HG03460 (cell line): ENCODE measurements at regions not wholly inside any gene's neighbourhood (a gene's known extent, or its start where the extent isn't known, plus 50 kb on each side); places are given as distances from the start of the nearest gene placed in this dataset.

ENCODE experiments used
- ATAC-seq: cut with Tn5 transposase; IDR thresholded peaks from one replicate; pipeline ENCODE4 v1.9.1; 2021; ENCODE audit not compliant: unreplicated experiment

GRCh38 chr2:160868891-160869290, 291.3 kb upstream of the TANK start:
- ATAC-seq, result no peak

DNA sequence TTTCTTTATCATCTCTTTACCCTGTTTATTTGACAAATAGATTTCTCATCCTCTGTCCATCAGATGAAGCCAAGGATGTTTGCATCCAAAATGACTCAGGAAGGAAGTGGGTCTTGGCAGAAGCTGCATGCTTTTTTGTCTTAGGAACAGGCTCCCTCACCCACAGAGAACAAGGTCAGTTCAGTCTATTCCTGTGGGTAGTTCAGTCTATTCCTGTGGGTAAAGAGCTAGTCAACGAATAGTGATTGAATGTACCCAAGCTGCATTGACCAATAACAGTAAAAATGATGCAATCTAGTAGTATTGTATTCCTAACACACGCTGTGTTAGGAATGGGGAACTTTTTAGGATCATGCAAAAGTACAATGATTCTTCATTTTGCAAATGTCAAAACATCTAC, 290.8 kb upstream of the TANK start:
- no peak for ATAC-seq

DNA sequence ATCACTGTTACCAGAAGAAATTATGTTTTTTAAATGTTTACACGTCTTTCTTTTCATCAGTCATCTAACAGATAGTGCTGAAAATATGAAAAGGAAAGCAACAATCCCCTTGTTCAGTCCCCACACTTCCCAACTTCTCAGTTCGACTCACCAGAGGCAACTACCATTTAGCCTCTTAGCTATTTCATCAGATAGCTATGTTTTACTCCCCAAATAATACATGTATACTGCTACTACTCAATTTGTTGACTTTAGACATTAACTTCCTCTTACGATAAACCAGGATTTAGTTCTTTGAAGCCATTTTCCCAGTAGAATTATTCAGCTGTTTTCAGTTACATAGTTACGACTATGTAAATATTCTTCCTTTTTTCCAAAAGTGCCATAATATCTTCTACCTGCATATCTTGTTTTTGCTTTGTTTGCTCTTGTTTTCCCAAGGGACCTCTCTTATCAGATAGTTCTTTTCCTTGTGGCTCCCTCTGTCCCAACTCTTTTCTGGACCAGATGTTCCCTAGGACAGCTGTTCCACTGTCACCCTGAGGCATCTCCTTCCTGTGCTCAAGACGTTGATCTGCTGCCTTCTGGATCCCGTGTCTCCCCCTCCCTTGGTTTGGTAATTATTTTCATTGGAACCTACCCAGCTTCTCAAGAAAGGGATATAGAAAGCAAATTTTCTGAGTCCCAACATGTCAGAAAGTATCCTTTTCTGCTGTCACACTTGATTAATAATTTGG, 289.3 kb upstream of the TANK start:
- ATAC-seq, result no peak

GRCh38 chr2:160871953-160872352, 288.3 kb upstream of the TANK start:
- ATAC-seq, result no peak

- no peak for ATAC-seq
These were observed 284.2 kb upstream of the TANK start for GRCh38 chr2:160876029-160876428.

GRCh38 chr2:160876765-160877164, 283.5 kb upstream of the TANK start:
- no peak for ATAC-seq

GRCh38 chr2:160878618-160879017, 281.6 kb upstream of the TANK start:
- ATAC-seq, result no peak

DNA sequence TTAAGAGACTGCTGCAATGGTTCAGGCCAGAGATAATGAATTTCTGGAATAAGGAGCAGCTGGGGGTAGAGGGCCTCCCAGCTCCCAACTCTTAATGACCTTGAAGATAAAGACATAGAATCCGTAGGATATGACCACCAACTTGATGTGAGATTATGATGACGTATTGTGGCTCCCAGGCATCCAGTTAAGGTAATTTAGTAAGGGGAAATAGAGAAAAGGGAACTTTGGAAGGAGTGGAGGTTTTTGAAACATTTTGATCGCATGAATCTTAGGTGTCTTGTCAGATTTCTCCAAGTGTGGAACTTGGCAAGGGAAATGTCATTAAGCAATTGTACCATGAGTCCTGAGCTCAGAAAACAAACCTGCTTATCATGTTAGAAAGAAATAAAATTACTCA, 277.3 kb upstream of the TANK start:
- ATAC-seq, result no peak

GRCh38 chr2:160884056-160884455, 276.2 kb upstream of the TANK start:
- ATAC-seq, result no peak

DNA sequence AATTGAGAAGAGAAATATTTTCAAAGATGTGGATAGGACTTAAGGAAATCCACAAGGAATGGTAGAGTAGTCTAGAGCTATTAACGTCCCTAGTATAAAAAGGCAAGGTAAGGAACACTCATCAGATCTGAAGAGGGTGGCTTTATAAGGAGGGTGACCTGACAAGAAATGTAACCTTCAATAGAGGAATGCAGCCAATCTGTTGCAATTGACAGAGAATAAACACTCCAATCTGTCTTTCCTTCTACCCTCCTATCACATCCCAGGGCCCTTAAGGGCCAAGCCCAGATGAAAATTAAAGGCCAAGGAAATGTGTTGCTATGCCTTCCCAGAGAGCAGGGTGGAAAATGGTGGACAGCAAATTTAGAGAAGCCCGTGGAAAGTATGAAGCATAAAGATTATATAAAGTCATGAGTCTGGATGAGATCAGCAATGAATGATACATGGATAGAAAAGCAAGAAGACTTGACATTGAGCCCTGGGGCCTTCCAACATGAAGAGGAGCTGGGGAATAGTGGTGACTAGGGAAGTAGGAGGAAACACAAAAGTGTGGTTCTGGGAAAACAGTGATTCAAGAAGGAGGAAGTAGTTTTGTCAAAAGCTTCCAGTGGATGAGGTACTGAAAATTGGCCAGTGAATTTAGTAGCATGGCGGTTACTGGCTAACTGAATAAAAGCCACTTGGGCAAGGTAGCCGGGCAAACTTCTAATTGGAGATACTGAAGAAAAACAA, 270.6 kb upstream of the TANK start:
- no peak for ATAC-seq

DNA sequence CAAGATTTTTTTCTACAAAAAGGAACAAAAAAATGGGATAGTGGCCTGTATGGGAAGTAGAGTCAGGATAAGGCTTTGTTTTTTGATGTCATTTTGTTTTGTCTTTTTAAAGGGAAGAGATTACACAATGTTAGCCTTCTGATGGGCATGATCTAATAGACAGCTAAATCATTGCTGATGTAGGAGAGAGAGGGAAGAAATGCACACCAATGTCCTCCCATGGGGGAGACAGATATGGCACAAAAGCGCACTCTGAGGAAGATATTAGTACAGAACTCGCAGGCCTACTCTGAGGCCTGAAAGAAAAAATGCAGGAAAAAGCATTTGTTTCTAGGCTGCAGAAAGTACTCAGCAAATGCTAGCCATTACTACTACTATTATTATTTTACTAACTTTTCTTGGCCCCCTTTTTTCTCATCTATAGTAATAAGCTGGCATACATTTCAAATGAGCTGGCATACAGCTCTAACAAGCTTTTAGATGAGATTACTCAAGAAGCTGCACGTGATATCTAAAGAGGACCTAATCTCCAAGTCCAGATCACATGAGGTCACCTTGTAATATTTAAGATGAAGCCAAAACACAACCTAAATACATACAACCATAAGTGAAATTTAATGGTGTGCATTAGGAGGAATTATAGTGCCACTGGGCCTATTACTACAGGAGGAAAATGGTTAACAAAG, 269.4 kb upstream of the TANK start:
- no peak for ATAC-seq

DNA sequence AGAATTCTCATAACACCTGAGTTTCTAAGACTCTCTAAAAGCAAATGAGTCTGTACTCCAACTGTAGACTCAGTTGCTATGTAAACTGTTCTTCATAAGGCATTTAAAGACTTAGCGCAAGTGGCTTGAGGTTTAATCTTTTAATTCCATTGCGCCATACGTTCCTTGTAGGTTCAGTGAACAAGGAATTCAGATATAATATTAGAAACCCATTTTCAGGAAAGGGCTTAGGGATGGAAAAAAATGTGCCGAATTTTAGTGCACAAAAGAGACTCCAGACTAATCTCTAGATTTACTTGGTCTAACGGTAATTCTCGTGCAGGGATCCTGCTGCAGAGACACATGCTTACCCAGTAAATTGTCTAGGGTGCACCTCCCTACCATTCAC, 268.9 kb upstream of the TANK start:
- ATAC-seq, result no peak

GRCh38 chr2:160892204-160892603, 268.0 kb upstream of the TANK start:
- ATAC-seq, result no peak

GRCh38 chr2:160893581-160893980, 266.6 kb upstream of the TANK start:
- no peak for ATAC-seq

GRCh38 chr2:160898581-160899307, 261.5 kb upstream of the TANK start:
- ATAC-seq, result no peak

DNA sequence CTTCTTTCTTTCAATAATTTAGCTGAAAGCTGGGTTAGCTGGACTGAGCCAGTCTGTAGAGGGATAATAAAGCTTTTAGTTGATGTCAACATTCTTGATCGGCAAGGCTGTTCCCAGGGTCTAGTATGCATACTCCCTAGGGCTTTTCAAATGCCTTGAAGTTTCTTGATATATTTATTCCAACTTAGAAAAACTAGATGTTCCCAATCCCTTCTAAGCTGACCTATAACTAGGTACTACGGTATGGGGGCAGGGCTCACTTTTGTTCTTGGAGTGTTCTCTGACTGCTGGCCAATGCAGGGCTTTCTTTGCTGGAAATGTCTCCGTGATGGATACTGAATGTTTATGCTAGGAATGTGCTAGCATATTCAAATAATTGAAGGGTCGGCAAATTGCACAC, 258.6 kb upstream of the TANK start:
- no peak for ATAC-seq

DNA sequence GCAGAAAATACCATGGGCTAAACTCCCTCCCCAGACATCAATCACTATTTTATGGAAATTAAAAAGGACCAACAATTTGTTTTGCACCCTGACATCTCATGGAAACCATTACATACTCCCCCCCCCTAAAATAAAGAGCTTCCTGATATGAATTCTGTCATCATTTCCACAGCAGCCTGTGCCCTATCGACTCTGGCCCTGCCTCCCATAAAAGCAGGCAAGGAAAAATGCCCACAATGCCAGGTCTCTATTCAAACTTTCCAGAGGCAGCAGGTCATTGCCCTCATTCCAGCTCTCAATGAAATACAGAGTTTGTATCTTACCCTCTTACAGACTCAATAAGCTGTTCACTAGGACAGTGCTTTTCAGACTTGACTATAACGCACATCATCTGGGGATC, 254.4 kb upstream of the TANK start:
- no peak for ATAC-seq

- ATAC-seq, result no peak
These were observed 253.3 kb upstream of the TANK start for GRCh38 chr2:160906878-160907277.

DNA sequence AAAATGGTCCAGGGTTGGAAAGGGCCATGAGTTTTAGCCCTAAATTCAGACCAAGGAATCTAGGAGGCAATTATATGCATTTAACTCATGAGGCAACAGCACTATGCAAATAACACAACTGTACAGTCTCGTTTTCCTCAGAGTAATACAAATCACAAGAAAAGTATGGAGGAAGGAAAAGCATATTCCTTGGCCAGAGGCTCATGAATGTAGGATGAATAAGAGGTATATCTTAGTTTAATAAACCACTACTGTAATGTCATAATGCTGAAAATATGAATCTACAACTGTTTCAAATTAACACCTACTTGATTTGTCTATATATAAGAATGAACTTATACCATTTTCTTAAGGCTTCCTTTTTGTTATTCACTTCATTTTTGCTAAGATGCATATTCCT, 252.5 kb upstream of the TANK start:
- ATAC-seq, result no peak

- no peak for ATAC-seq
These were observed 252.1 kb upstream of the TANK start for GRCh38 chr2:160908157-160908556.

DNA sequence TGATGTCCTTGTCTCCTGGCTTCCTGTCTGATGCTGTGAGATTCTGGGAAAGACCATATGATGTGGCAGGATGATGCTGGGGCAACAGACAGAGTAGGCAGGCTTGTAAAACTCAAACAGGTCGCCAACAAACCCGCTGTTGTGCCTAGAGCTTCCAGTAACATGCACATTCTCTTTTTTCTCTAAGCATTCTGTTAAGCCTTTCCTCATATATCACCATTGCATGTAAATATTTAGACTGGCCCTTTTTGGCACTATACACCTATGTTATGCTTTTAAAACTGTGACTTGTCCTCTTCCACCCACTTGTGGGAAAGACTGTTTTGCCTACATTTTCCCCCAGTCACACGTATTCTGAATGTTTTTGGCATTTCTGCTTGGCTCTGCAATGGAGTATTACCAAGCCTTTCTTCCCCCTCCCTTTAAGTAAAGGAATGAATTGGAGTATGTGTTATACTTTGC, 250.4 kb upstream of the TANK start:
- no peak for ATAC-seq
